SK-N-SH (cell line): ENCODE measurements at regions not wholly inside any gene's neighbourhood (a gene's known extent, or its start where the extent isn't known, plus 50 kb on each side); places are given as distances from the start of the nearest gene placed in this dataset.

Source experiments
- CTCF ChIA-PET: fragments of 300-600, 350-600 bp; formaldehyde crosslinking; extraction: SDS; loops from one replicate; lab custom pipeline; 2021; lab: Yijun Ruan, JAX
- POLR2A ChIA-PET: fragments of 350-600 bp; sonication (Branson Sonifier 250); formaldehyde crosslinking; extraction: SDS; loops from one replicate; lab custom pipeline; 2020; ENCODE audit warnings: antibody characterized with exemption, inconsistent platforms; lab: Yijun Ruan, JAX
- DNase-seq: peaks from one replicate; pipeline ENCODE4 v3.0.0; 2012
- H2AFZ ChIP-seq: fragments of 200-600 bp; sonication (generic); 2 replicates; pipeline ENCODE4 v1.8.1; 2016; ENCODE audit warnings: antibody characterized with exemption, mild to moderate bottlenecking, low read depth
- H3F3A ChIP-seq: fragments of 200-600 bp; sonication (generic); replicated peaks from 2 replicates; pipeline ENCODE3; 2016; ENCODE audit warnings: antibody characterized with exemption, mild to moderate bottlenecking; ENCODE audit not compliant: insufficient read depth
- H3K27ac ChIP-seq, 2 experiments: fragments of 200-500 bp in 1 of 2; fragments of 200-600 bp in 1 of 2; sonication (Bioruptor generic) in 1 of 2; sonication (generic), shearing (Covaris generic) in 1 of 2; 2 replicates each; pipeline versions ENCODE4 v1.5.1 to v1.6.1; 2014 to 2016; ENCODE audit warnings: low read depth in 2 of 2, inconsistent platforms in 1 of 2, low read length in 1 of 2, mild to moderate bottlenecking in 1 of 2, mixed read lengths in 1 of 2
- H3K27me3 ChIP-seq: fragments of 200-600 bp; sonication (generic), shearing (Covaris generic); 2 replicates; pipeline ENCODE4 v1.6.1; 2016; ENCODE audit warnings: mixed run types; ENCODE audit not compliant: insufficient read depth
- H3K36me3 ChIP-seq, 2 experiments: fragments of 200-500 bp in 1 of 2; fragments of 200-600 bp in 1 of 2; sonication (Bioruptor generic) in 1 of 2; sonication (generic) in 1 of 2; replicated peaks in 1 of 2; 2 replicates each; pipeline versions ENCODE3 to v1.5.1; 2014 to 2016; ENCODE audit warnings: low read length in 1 of 2, mild to moderate bottlenecking in 1 of 2; ENCODE audit not compliant: insufficient read depth in 2 of 2, control insufficient read depth in 1 of 2
- H3K4me1 ChIP-seq, 2 experiments: fragments of 200-500 bp in 1 of 2; fragments of 200-600 bp in 1 of 2; sonication (Bioruptor generic) in 1 of 2; sonication (generic), shearing (Covaris generic) in 1 of 2; 2 replicates each; pipeline versions ENCODE4 v1.5.1 to v1.6.1; 2014 to 2016; ENCODE audit warnings: low read depth in 1 of 2, low read length in 1 of 2, mixed run types in 1 of 2; ENCODE audit not compliant: insufficient read depth in 2 of 2, control insufficient read depth in 1 of 2
- H3K4me2 ChIP-seq: fragments of 200-600 bp; sonication (generic), shearing (Covaris generic); 2 replicates; pipeline ENCODE4 v1.6.1; 2017; ENCODE audit warnings: mixed run types
- H3K4me3 ChIP-seq, 2 experiments: fragments of 200-500 bp in 1 of 2; fragments of 200-600 bp in 1 of 2; sonication (Bioruptor generic) in 1 of 2; sonication (generic), shearing (Covaris generic) in 1 of 2; 2 replicates each; pipeline versions ENCODE4 v1.5.1 to v1.8.1; 2014 to 2016; ENCODE audit warnings: low read depth in 2 of 2, inconsistent platforms in 1 of 2, low read length in 1 of 2, mild to moderate bottlenecking in 1 of 2, mixed read lengths in 1 of 2, moderate library complexity in 1 of 2
- H3K79me2 ChIP-seq: fragments of 200-600 bp; sonication (generic); 2 replicates; pipeline ENCODE4 v1.8.1; 2017; ENCODE audit warnings: mild to moderate bottlenecking; ENCODE audit not compliant: insufficient read depth
- H3K9ac ChIP-seq: fragments of 200-600 bp; sonication (generic); 2 replicates; pipeline ENCODE4 v1.6.1; 2017; ENCODE audit warnings: mixed run types
- H3K9me2 ChIP-seq: fragments of 200-600 bp; sonication (generic); 2 replicates; pipeline ENCODE4 v1.6.1; 2017; ENCODE audit warnings: mixed run types
- H3K9me3 ChIP-seq: fragments of 200-600 bp; sonication (generic); 2 replicates; pipeline ENCODE4 v1.6.1; 2017; ENCODE audit warnings: mixed run types, mild to moderate bottlenecking, moderate library complexity
- H4K20me1 ChIP-seq: fragments of 200-600 bp; sonication (generic); 2 replicates; pipeline ENCODE4 v1.6.1; 2017; ENCODE audit warnings: mild to moderate bottlenecking, mixed run types; ENCODE audit not compliant: insufficient read depth
- CHD2 ChIP-seq: fragments of 150-350 bp; IDR thresholded peaks from 2 replicates; pipeline ENCODE4 v1.6.1; 2018; ENCODE audit warnings: low read length; ENCODE audit not compliant: partially characterized antibody
- CTCF ChIP-seq: fragments of 200-600 bp; sonication (generic); IDR thresholded peaks from 2 replicates; pipeline ENCODE4 v1.6.1; 2017; ENCODE audit warnings: antibody characterized with exemption, mild to moderate bottlenecking, moderate library complexity
- EZH2phosphoT487 ChIP-seq: fragments of 200-600 bp; sonication (generic); IDR thresholded peaks from 2 replicates; pipeline ENCODE4 v1.6.1; 2017; ENCODE audit warnings: low read depth, mixed run types, mild to moderate bottlenecking, antibody characterized with exemption, moderate library complexity, borderline replicate concordance
- FOSL2 ChIP-seq: IDR thresholded peaks from 2 replicates; pipeline ENCODE4 v1.4.0; 2012; ENCODE audit warnings: low read depth, mild to moderate bottlenecking, moderate library complexity, borderline replicate concordance
- FOXM1 ChIP-seq: IDR thresholded peaks from 2 replicates; pipeline ENCODE4 v1.4.0; 2012; ENCODE audit warnings: low read depth, mild to moderate bottlenecking
- JUND ChIP-seq: IDR thresholded peaks from 2 replicates; pipeline ENCODE4 v1.4.0; 2012
- MEF2A ChIP-seq: IDR thresholded peaks from 2 replicates; pipeline ENCODE4 v1.4.0; 2012; ENCODE audit warnings: low read depth, borderline replicate concordance
- POLR2AphosphoS5 ChIP-seq: IDR thresholded peaks from 2 replicates; pipeline ENCODE4 v1.6.1; 2012; ENCODE audit warnings: low read depth, low read length
- RAD21 ChIP-seq: IDR thresholded peaks from 2 replicates; pipeline ENCODE4 v1.6.1; 2012; ENCODE audit warnings: mild to moderate bottlenecking, low read length
- RCOR1 ChIP-seq: fragments of 150-350 bp; IDR thresholded peaks from 2 replicates; pipeline ENCODE4 v1.6.1; 2017; ENCODE audit warnings: antibody characterized with exemption, low read length
- RFX5 ChIP-seq: IDR thresholded peaks from 2 replicates; pipeline ENCODE4 v1.6.1; 2012; ENCODE audit warnings: mild to moderate bottlenecking, improper control_type of control experiment, low read length
- RXRA ChIP-seq: IDR thresholded peaks from 2 replicates; pipeline ENCODE4 v1.4.0; 2012; ENCODE audit warnings: low read depth, mild to moderate bottlenecking, borderline replicate concordance
- SIN3A ChIP-seq: IDR thresholded peaks from 2 replicates; pipeline ENCODE4 v1.6.1; 2012; ENCODE audit warnings: low read depth, mild to moderate bottlenecking, low read length, moderate library complexity, borderline replicate concordance
- SMC3 ChIP-seq: IDR thresholded peaks from 2 replicates; pipeline ENCODE4 v1.6.1; 2012; ENCODE audit warnings: low read depth, low read length, improper control_type of control experiment
- TAF1 ChIP-seq: IDR thresholded peaks from 2 replicates; pipeline ENCODE4 v1.6.1; 2012; ENCODE audit warnings: low read depth, mild to moderate bottlenecking, low read length, moderate library complexity, borderline replicate concordance
- USF1 ChIP-seq: IDR thresholded peaks from 2 replicates; pipeline ENCODE4 v1.4.0; 2012; ENCODE audit warnings: low read depth, borderline replicate concordance
- YY1 ChIP-seq: IDR thresholded peaks from 2 replicates; pipeline ENCODE4 v1.4.0; 2012; ENCODE audit warnings: low read depth, mild to moderate bottlenecking
- ZBTB33 ChIP-seq: IDR thresholded peaks from 2 replicates; pipeline ENCODE4 v1.4.0; 2012; ENCODE audit warnings: low read depth, borderline replicate concordance
- WGBS: methylation state at CpG from one replicate; pipeline ENCODE4 v1.1.6; 2017; ENCODE audit warnings: low lambda C conversion rate; 5-methylcytosine and 5-hydroxymethylcytosine counted together
- TF ChIP-seq, protein P1 (sequence below): IDR thresholded peaks from 2 replicates; pipeline ENCODE4 v1.4.0; 2012; ENCODE audit warnings: low read depth

- Histone ChIP-seq H3K9ac (no peak overlapping the region), H3K79me2 (no peaks in the 10 kb centered on the region), H3K27ac (peak overlapping the region in 1 of 2 experiments; percentile 98; a peak in 2 of 4 replicates), H2AFZ (no peak overlapping the region), H3K36me3 (no peaks in the 10 kb centered on the region), H4K20me1 (no peaks in the 10 kb centered on the region), H3K4me2 (peak overlapping the region; percentile 17; the same call in 1 of the 2 replicates), H3K9me2 (no peaks in the 10 kb centered on the region), H3K4me1 (peaks cover 0 to 25% of the 10 kb centered on the region in 2 experiments; a peak in 2 of 4 replicates), H3K27me3 (peaks cover 15% of the 10 kb centered on the region; the same call in 1 of the 2 replicates), H3K4me3 (peak overlapping the region in 1 of 2 experiments; percentile 24; a peak in 1 of 4 replicates), H3K9me3 (no peaks in the 10 kb centered on the region), H3F3A (no peaks in the 10 kb centered on the region)
- ChIA-PET CTCF (interaction anchor here (0.7 to 7.0 kb wide), 21 partner anchors 9 to 235 kb away, joined by 3 to 43 read pairs (median 4); partner anchors contain the start of gene PRSS1), POLR2A (interaction anchor here (0.6 to 1.7 kb wide), 2 partner anchors 34 to 740 kb away, joined by 4 to 5 read pairs; no protein-coding TSS in a partner anchor)
- DNase-seq: peak; percentile 57
- TF ChIP-seq RAD21: peak; percentile 11; the same call in 1 of the 2 replicates
- no peak for TF ChIP-seq JUND
- TF ChIP-seq USF1: no peak
- TF ChIP-seq SIN3A: no peak
- no peak for TF ChIP-seq EZH2phosphoT487
- 5% methylated on average over 5 of the region's 5 CpGs for WGBS
Observed at GRCh38 chr7:142645777-142646176, 103.5 kb upstream of the PRSS1 start.

- no peak overlapping the region for H3K27ac ChIP-seq
- H3K9me2 ChIP-seq: no peaks in the 10 kb centered on the region
- peaks cover 18% of the 10 kb centered on the region; the same call in 1 of the 2 replicates for H3K27me3 ChIP-seq
- no peaks in the 10 kb centered on the region for H4K20me1 ChIP-seq
- CTCF ChIA-PET: interaction anchor here (0.8 to 7.0 kb wide), 9 partner anchors 11 to 224 kb away, joined by 3 to 37 read pairs (median 6); no protein-coding TSS in a partner anchor
- TF ChIP-seq CTCF (no peak), MEF2A (no peak), RXRA (no peak), YY1 (no peak), EZH2phosphoT487 (no peak), USF1 (no peak), RCOR1 (no peak), POLR2AphosphoS5 (no peak), TAF1 (no peak), ZBTB33 (no peak), FOSL2 (no peak), RFX5 (no peak), SIN3A (no peak), FOXM1 (no peak), SMC3 (no peak), CHD2 (no peak)
- TF ChIP-seq, protein P1, sequence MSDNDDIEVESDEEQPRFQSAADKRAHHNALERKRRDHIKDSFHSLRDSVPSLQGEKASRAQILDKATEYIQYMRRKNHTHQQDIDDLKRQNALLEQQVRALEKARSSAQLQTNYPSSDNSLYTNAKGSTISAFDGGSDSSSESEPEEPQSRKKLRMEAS: no peak
- TF ChIP-seq, all 33 proteins: peak for 0
- DNase-seq: no peak
- Histone ChIP-seq H3K4me2 (no peak overlapping the region), H2AFZ (no peak overlapping the region), H3K36me3 (no peaks in the 10 kb centered on the region), H3K4me1 (peaks cover 0 to 25% of the 10 kb centered on the region in 2 experiments; a peak in 2 of 4 replicates), H3K9me3 (no peaks in the 10 kb centered on the region), H3K9ac (no peak overlapping the region), H3F3A (no peaks in the 10 kb centered on the region), H3K4me3 (no peak overlapping the region), H3K79me2 (no peaks in the 10 kb centered on the region)
- POLR2A ChIA-PET: no interaction called here
Observed at GRCh38 chr7:142642316-142642715, 107.0 kb upstream of the PRSS1 start.
